GM12878 (cell line): ENCODE measurements at regions not wholly inside any gene's neighbourhood (a gene's known extent, or its start where the extent isn't known, plus 50 kb on each side); places are given as distances from the start of the nearest gene placed in this dataset.

ENCODE experiments used
- BCL11A ChIP-seq: IDR thresholded peaks from 2 replicates; pipeline ENCODE4 v1.6.1; 2011; ENCODE audit warnings: low read depth, low read length
- CTCF ChIP-seq, 3 experiments: IDR thresholded peaks in 2 of 3; conservative IDR thresholded peaks in 1 of 3; 2 replicates each; pipeline ENCODE4 v1.5.1; 2011; ENCODE audit warnings: low read depth in 3 of 3, low read length in 3 of 3, mild to moderate bottlenecking in 3 of 3, control low read depth in 2 of 3, moderate library complexity in 2 of 3, inconsistent platforms in 1 of 3, mixed read lengths in 1 of 3; ENCODE audit not compliant: control insufficient read depth in 2 of 3, insufficient read depth in 1 of 3; ENCODE audit errors: extremely low read depth in 1 of 3
- RB1 ChIP-seq: fragments of 450-650 bp; formaldehyde crosslinking; IDR thresholded peaks from 2 replicates; pipeline ENCODE4 v1.6.1; 2017; ENCODE audit warnings: mild to moderate bottlenecking, borderline replicate concordance

- TF ChIP-seq CTCF (IDR thresholded peaks at IDR 0.05 in 2 of 3, conservative IDR thresholded peaks at IDR 0.05 in 1 of 3; ENCODE audit: control insufficient read depth in 2 of 3, extremely low read depth in 1 of 3, insufficient read depth in 1 of 3, low read depth in 3 of 3, low read length in 3 of 3) (no peak), RB1 (no peak), BCL11A (no peak)
Observed at GRCh38 chr4:155445306-155445705, 68.5 kb upstream of the MAP9 start.
